DMS 273 (cell line): ENCODE measurements at regions not wholly inside any gene's neighbourhood (a gene's known extent, or its start where the extent isn't known, plus 50 kb on each side); places are given as distances from the start of the nearest gene placed in this dataset.

Experiments used
- DNase-seq: peaks from one replicate; lab custom pipeline; 2025; ENCODE audit not compliant: unreplicated experiment; lab: John Stamatoyannopoulos, UW

DNA sequence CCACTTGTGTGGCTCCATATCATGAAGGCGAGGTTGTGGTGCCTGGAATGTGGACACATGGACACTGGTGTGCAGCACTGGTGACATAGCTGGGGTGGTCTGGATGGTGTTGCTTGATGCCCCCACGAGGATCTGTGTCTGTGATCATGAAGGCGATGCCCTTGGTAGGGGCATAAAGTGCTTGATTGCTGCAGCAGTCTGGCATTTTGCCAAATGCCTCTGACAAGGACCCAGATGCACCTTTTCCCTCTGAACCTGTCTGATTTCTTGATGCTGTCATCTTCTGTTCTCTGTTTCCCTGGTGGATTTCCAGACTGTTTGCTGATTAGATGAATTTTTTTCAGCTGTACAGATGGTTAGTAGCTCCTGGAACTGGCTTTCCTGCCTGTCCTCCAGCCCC, 752.0 kb upstream of the HS6ST1 start:
- no peak for DNase-seq

DNA sequence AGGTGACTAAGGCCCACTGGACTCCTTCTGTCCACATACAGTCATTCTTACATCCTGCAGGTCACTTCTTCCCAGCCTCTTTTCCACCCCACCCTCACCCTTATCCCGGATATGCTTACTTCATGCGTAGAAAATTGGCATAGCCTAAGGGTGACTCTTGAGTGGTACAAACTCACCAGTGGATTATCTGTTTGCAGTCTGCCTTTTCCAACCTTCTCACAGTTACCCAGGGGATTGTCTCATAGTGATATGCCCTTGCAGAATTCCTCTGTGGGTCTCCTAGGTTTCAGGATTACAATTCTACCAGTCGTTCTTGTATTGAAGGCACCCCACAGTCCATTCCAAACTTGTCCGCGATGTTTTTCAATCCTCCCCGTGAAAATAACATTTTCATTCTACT, 752.9 kb upstream of the HS6ST1 start:
- DNase-seq = no peak

DNA sequence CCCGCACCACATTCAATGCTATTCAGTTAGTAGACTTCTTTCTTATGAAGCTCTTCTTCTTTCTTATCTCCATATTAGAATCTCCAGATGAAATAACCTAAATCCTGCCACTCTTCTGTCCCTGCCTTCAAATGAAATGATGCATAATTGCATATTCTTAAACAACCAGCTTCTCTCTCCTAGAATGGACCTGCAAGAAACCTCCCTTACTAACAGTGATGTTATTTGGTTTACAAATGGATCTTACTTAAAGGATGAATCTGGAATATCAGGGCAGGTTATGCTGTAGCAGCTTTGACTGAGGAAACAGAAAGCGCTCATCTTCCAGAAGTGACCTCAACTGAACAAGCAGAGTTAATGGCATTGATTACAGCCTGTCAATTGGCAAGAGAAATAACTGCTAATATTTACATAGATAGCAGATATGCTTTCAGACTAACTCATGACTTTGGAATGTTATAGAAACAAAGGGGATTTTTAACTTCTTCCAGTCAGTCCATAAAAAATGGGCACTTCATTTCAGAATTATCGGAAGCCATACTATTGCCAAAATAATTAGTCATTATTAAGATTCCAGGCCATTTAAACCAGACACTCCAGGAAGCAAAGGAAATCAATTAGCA, 755.7 kb upstream of the HS6ST1 start:
- no peak for DNase-seq

DNA sequence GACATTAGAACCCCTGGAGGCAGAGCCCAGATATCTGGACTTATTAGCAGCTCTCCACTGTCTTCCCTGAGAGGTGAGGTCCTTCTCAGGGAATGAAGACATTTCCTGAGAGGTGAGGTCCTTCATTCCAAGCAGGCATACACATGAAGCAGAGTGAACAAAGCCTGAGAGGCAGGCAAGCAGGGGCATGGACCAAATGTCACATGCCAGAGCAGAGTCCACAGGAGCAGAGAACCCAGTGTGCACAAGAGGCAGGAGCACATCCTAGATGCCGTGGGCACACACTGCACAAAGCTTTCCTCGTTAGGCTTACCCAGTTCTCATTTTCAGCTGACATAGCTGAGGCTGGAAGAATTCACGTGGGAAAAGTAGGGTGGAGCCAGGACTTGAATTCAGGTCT, 759.9 kb upstream of the HS6ST1 start:
- DNase-seq = no peak

DNA sequence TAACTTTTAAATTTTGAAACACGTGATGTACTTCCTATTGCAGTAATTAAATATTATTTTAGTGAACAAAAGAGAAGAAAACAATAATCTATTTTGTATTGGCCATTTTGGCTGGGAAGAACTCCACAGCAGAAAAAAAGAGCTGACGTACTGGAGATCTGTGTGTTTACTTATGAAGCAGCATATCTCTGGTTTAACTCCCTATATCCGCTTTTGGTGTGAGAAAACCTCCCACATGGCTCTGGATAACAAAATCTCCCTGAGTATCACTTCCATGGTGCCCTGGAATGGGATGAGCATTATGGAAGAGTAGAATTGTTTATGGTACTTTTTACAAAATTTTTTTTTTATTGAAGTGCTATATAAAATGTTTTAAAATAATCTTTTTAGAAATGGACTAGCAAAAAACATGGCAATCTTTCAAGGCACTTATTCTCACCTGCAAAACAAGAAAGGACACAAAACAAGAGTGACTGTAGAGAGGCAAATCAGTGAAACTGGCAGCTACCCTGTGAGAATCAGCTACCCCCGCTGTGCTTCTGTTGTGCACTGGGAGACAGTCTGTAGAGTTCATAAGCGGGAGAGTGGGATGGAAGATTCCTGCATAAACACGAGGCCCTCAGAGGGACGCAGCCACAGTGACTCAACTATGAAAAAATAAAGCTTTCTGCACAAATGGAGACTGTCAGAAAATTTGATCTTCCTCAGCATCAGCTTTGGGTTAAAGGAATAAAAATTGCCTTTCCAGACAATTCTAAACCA, 762.2 kb upstream of the HS6ST1 start:
- no peak for DNase-seq

DNA sequence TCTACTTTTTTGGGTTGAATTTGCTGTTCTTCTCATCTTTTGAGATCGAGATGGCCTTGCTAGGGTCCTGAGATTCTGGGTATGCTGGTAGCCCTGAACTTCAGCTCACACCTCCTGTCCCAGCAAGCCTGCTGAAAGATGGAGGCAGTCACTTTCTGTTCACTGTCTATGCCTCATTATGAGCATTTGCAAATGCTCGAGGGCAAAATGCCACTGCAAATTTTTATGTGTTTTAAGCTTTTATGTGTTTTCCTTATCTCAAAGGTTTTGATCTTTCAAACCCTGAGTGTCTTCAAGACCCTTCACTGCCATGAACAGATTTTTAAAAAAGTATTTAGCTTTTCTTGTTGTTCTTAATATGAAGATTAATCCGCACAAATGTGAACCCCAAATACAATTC, 766.7 kb upstream of the HS6ST1 start:
- no peak for DNase-seq

DNA sequence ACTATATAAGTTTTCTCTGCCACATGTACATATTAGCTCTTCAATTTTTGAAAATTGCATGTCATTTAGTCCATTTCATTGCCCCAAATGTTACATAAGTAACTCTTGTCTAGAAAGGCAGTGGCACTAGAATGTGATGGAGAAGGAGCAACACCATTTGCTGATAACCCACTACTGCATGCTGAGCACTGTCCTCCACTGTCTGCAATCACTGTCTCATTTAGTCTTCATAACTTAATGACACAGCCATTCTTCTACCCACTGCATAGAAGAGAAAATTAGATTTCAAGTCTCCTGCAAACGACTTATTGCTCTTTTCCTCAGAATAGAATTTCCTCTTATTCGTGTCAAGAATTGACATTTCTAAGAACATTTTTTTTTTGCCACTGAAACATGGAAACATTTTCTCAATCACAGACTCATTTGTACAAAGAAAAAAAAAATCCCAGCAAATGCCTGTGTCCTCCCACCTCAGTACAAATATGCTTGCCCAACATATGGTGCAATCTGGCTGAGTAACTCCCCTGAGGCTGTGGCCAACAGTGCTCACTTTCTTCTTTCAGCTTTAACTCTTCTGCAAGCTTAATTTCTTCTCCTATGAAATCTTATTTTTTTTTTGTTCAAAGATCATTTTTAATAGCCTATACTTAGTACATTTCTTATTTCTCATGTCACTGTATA, 768.6 kb upstream of the HS6ST1 start:
- DNase-seq = peak; percentile 73

DNA sequence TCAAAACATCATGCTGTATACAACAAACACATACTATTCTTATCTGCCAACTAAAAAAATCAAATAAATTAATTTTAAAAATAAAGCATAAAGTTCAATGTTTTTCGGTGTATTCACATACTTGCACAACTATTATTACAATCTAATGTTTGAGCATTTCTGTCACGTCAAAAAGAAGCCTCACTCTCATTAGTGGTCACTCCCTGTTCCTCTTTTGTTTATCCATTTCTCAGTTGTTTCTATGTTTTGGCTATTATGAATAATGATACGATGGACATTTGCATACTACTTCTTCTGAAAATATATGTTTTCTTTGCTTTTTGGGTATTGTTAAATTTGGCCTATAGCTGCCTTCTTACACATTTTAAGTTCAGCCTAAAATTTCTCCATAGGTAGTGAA, 773.0 kb upstream of the HS6ST1 start:
- DNase-seq = no peak

DNA sequence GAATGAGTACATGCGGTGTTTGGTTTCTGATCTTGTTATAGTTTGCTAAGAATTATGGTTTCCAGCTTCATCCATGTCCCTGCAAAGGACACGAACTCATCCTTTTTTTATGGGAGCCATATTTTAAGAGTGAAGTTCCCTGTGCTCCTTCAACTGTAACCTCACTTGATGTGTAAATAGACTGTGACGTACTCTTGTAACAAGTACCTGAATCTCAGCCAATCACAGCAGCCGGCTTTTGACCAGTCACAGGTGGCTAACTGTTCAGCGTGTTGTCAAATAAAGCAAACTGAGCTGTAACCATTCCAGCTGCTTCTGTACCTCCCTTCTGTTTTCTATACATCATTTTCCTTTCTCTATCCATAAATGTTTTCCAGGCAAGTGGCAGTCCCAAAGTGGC, 774.3 kb upstream of the HS6ST1 start:
- peak; percentile 29 for DNase-seq

DNA sequence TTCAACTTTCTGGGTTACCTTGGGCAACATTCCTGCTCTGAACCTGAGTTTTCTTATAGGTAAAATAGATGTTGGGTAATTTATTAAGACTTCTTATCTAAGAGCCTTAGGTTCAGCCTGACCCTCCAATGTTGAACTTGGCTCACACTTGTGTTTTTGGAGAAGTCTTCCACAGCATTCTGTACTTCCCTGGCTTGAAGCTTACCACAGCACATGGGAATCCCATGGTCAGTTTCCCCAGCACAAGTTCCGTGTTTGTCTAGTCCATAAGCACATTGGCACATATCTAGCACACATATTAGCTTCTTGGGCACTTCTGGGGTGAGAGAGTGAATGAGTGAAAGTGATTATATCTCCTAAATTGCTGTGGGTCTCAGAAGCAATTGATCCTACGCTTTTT, 782.5 kb upstream of the HS6ST1 start:
- no peak for DNase-seq

DNA sequence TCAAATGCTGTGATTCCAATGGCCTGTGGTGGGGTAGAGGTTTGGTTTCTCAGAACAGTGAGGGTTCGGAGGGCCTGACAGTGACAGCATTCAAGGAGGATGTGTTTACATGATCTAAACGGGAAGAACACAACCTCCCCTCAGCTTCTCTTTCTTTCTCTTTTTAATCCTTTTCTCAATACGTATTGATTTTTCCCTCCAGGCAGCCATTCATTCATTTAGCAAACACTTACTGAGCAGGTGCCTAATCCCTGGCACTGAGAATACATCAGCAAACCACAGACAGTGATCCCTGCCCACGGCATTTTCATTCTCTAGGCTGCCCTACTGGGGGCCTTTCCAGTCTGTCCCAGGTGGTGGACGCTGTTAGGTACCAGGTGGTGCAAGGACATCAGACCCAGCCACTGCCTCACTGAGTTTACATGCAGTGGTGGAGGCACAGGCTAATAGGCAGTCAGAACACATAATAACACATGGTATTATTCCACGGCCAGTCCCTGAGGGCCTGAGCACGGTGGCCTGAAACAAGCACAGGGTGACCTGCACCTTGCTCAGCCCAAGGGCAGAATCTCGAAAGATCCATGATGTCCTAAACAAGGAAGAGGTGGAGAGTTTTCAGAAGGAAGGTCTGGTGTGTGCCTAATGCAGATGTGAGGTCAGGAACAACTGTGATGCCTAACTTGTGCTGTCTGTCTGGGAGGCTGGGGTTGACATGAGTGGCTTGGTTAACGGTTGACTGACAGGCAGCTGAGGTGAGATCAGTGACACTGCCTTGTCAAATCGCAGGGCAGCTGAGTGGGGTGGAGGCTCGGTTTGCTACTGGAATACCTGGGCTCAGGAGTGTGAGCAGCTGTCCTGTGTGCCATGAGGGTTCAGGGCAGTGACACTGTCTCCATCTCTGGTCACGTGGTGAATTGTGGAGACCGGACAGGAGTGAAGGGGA, 785.5 kb upstream of the HS6ST1 start:
- DNase-seq = no peak

DNA sequence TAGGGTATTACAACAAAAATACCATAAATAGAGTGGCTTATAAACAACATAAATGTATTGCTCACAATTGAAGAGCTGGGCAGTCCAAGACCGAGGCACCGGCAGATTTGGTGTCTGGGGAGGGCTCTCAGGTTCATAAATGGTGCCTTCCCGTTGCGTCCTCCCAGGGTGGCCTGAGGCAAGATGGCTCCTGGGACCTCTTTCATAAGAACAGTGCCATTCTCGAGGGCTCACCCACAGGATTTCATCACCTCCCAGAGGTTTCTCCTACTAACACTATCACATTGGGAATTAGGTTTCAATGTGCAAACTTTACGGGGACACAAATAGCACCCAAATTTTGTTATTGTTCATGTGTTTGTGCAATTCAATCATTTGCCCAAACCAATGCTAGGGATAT, 793.5 kb upstream of the HS6ST1 start:
- DNase-seq = no peak

DNA sequence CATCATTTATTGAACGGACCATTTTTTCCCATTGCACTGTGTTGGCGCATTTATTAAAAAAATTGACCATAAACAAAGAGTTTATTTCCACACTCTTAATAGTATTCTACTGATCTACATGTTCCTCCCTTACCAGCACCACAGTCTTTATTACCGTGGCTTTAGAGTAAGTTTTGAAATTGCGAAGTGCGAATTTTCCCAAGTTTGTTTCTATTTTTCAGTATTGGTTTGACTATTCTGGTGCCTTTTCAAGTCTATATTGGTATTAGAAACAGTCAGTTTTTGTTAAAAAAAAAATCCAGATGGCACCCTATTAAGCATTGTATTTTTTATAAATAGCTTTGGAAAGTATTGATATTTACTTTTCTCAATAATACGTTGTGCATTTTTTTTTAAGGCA, 795.1 kb upstream of the HS6ST1 start:
- no peak for DNase-seq

DNA sequence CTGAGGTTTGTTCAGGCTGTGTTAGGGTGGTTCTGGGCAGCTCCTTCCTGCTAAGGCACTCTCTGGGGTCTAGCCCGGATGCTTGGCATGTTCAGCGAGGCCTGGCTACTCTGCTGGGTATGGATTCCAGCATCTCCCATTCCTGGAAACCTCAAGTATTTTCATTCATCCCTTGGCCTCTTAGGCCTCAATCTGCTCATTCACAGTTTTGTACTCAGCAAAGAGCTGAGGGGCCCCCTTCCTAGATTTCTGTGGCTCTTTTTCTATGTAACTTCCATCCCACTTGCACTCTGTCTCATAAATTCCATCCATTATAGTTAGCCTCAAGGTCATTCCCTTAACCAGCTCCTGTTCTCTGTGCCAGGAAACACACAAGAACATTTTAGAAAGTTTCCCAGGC, 798.8 kb upstream of the HS6ST1 start:
- no peak for DNase-seq

DNA sequence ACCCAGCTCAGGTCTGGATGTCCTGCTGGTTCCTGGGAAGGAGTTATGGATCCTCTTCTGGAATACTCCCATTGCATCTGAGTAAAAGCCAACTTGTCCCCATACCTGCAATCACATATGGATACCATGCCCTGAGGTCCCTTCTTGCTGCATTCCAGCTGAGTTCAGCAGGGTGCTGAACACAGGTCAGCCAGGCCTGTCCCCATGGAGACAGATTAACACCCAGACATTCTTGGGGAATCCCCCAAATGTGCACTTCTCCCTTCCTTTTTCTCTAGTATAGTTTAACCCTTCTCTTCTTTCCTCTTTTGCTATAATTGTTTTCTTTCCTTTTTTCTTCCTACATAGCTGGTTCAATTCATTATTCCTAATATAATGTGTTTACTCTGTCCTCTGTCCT, 799.6 kb upstream of the HS6ST1 start:
- no peak for DNase-seq

DNA sequence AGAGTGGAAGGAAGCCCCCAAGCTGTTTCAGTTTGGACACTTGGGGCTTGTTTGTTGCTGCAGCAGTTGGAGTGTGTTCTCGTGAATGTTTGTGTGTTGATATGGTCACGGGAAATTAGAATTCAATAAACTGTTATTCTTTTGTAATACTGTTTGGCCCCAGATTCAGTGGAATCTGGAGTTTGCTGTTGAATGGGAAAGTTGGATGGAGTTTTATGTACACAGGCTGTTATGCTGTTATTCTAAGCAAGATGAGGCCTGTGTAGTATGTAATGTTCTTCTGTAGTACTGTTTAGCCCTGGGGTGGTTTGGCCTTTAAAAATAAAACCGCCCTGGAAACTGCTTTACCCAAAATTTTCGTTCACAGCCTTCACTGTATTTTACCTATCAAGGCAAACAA, 810.4 kb upstream of the HS6ST1 start:
- no peak for DNase-seq

DNA sequence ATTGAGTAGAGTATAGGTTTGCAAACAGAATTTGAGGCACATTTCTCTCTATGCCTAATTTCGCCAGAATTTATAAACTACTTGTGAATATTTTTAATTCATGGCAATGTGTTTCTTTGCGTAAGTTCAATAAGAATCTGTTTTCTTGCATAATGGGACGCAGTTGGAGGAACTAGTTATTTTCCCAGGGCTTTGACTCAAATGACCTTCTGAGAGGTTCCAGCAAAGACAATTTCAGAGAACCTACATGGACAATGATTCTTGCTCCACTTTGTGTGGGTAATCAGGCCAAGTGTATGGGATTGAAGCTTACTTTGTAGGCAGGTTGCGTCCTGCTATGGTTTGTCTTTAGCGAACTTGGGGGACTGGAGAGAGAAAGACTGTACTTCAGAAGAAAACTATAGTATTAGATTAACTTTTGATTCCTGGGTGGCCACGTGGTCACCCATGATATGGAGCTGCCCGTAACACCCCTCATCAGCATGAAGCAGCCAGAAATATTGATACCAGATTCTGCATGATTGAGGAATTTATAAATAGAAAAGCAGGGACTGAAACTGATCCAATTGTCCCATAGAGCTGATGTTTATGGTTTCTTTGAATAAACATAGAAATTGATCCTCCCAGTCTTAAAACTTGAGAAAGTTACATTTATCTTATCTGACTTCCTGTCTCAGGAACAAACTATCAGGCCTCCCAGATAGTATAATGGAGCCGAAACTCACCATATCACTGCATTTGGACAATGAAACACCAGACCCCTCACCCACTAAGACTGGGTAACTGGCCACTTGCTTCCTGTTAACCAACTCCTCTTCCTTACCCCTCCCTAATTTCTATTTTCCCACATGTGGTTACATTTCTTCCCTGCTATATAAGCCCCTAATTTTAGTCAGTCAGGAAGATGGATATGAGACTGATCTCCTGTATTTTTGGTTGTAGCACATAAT, 815.3 kb upstream of the HS6ST1 start:
- DNase-seq = no peak

DNA sequence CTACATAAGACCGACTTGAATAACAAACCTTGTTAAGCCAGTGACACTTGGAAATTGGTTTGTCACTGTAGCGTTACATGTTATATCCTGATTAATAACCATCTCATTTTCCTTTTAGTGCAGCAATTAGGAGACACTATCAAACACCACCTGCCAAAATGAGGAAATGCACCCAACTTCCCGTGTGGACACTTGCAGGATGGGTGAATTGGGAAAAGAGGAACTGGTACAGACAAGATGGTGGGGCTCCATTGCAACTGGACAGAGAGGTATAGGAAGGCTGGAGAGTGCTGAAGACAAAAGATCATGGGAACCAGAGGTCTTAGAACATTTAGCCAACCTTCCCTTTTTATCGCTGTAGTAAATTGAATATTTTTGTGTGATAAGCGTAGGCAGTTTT, 816.3 kb upstream of the HS6ST1 start:
- no peak for DNase-seq

DNA sequence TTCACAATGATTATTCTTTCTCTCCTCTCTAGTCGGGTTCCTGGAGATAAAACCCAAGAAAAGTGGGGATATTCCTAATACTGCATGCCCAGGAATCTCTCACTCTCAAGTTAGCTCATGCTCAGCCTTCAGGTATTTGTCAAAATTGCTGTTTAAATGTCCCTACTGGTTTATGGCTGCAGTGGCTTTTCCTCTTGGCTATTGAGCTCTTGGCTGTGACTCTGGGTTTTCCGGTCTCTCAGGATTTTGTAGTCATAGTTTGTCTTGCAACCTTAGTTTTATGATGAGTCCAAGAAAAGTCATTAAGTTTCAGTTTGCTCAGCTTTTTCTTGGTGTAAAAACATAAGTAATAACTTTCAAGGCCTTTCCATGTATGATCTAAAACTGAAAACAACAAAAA, 820.7 kb upstream of the HS6ST1 start:
- no peak for DNase-seq

DNA sequence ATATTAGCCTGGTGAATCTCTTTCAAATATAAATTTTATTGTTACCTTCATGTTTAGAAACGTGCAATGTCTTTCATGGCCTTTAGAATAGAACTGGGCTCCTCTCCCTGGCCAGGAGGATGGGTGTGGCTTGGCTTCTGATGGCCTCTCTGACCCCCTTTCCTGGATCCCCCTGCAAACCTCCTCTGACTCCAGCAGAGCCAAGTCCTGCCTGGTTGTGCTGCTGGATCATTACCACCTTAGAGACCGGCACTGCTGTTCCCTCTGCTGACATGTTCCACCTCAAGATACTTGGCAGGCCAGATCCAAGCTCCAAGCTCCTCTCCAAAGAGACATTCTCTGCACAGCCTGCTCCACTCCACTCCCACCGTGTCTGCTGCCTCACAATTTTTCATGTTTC, 823.8 kb upstream of the HS6ST1 start:
- DNase-seq = no peak
